GM19351 (cell line): ENCODE measurements at regions not wholly inside any gene's neighbourhood (a gene's known extent, or its start where the extent isn't known, plus 50 kb on each side); places are given as distances from the start of the nearest gene placed in this dataset.

Source experiments
- ATAC-seq: cut with Tn5 transposase; IDR thresholded peaks from one replicate; pipeline ENCODE4 v1.9.1; 2021; ENCODE audit warnings: mild to moderate bottlenecking, moderate library complexity; ENCODE audit not compliant: unreplicated experiment

- ATAC-seq: no peak
Measured at GRCh38 chr1:181417915-181418314, 65.4 kb upstream of the CACNA1E start.

GRCh38 chr1:181423301-181423918 lies 59.9 kb upstream of the CACNA1E start:
- no peak for ATAC-seq

GRCh38 chr1:181424786-181425403 lies 58.4 kb upstream of the CACNA1E start:
- ATAC-seq: no peak

- ATAC-seq: no peak
Measured at GRCh38 chr1:181425566-181425965, 57.8 kb upstream of the CACNA1E start.

- ATAC-seq: no peak
Measured at GRCh38 chr1:181429462-181429861, 53.9 kb upstream of the CACNA1E start.

- ATAC-seq: peak; percentile 78
Measured at GRCh38 chr1:181430015-181430885, 53.1 kb upstream of the CACNA1E start.
